WTC11 (cell line): ENCODE measurements at regions not wholly inside any gene's neighbourhood (a gene's known extent, or its start where the extent isn't known, plus 50 kb on each side); places are given as distances from the start of the nearest gene placed in this dataset.

Experiments used
- ATAC-seq: fragments of 200-7000 bp; cut with Tn5 transposase; 2 replicates; pipeline ENCODE4 v1.10.0; 2021; ENCODE audit warnings: mild to moderate bottlenecking, moderate library complexity
- CTCF ChIA-PET: fragments of 300-600 bp; sonication (Branson Sonifier 250); formaldehyde crosslinking; loops from one replicate; lab custom pipeline; 2021; ENCODE audit warnings: antibody characterized with exemption; lab: Charles Lee
- POLR2A ChIA-PET: fragments of 350-600 bp; sonication (Branson Sonifier 250); formaldehyde crosslinking; loops from one replicate; lab custom pipeline; 2021; ENCODE audit warnings: antibody characterized with exemption; lab: Charles Lee
- DNase-seq: peaks from one replicate; pipeline ENCODE4 v3.0.0; 2021; ENCODE audit warnings: low spot score
- H3K27ac Mint-ChIP-seq: 2 replicates; pipeline ENCODE4 v1.8.0; 2021; ENCODE audit warnings: mixed read lengths
- H3K27me3 Mint-ChIP-seq: 2 replicates; pipeline ENCODE4 v1.8.0; 2021; ENCODE audit warnings: low read depth, mild to moderate bottlenecking, moderate library complexity, mixed read lengths
- H3K36me3 Mint-ChIP-seq: 2 replicates; pipeline ENCODE4 v1.8.0; 2021; ENCODE audit warnings: mixed read lengths
- H3K4me1 Mint-ChIP-seq: 2 replicates; pipeline ENCODE4 v1.8.0; 2022; ENCODE audit warnings: mixed read lengths
- H3K4me3 Mint-ChIP-seq: 2 replicates; pipeline ENCODE4 v1.8.0; 2021; ENCODE audit warnings: mild to moderate bottlenecking, moderate library complexity, mixed read lengths
- H3K9me3 Mint-ChIP-seq: 2 replicates; pipeline ENCODE4 v1.8.0; 2021; ENCODE audit warnings: mixed read lengths
- ARID4B ChIP-seq: sonication (generic); formaldehyde crosslinking; IDR thresholded peaks from 2 replicates; pipeline ENCODE4 v1.8.0; 2023; ENCODE audit warnings: missing genetic modification reagents, mild to moderate bottlenecking, borderline replicate concordance
- E2F5 ChIP-seq: sonication (generic); formaldehyde crosslinking; IDR thresholded peaks from 2 replicates; pipeline ENCODE4 v1.8.1; 2022; ENCODE audit warnings: mild to moderate bottlenecking, moderate library complexity, missing genetic modification reagents
- ESRRA ChIP-seq: sonication (generic); formaldehyde crosslinking; IDR thresholded peaks from 2 replicates; pipeline ENCODE4 v1.8.1; 2022; ENCODE audit warnings: mild to moderate bottlenecking, missing genetic modification reagents, borderline replicate concordance
- GABPB1 ChIP-seq: sonication (generic); formaldehyde crosslinking; IDR thresholded peaks from 2 replicates; pipeline ENCODE4 v1.8.1; 2023; ENCODE audit warnings: mild to moderate bottlenecking, missing genetic modification reagents
- GRHL2 ChIP-seq: fragments of 250-450 bp; sonication (Bioruptor Pico); IDR thresholded peaks from 2 replicates; pipeline ENCODE4 v1.8.0; 2022; ENCODE audit warnings: mild to moderate bottlenecking, moderate library complexity; ENCODE audit not compliant: insufficient replicate concordance, severe bottlenecking
- HMGXB4 ChIP-seq: sonication (generic); formaldehyde crosslinking; IDR thresholded peaks from 2 replicates; pipeline ENCODE4 v1.8.1; 2023; ENCODE audit warnings: mild to moderate bottlenecking, moderate library complexity, missing genetic modification reagents
- MAX ChIP-seq: sonication (generic); formaldehyde crosslinking; IDR thresholded peaks from 2 replicates; pipeline ENCODE4 v1.8.0; 2022; ENCODE audit warnings: mild to moderate bottlenecking, missing genetic modification reagents
- MLX ChIP-seq: sonication (generic); formaldehyde crosslinking; IDR thresholded peaks from 2 replicates; pipeline ENCODE4 v1.8.1; 2023; ENCODE audit warnings: mild to moderate bottlenecking, missing genetic modification reagents, moderate library complexity
- MXD4 ChIP-seq: fragments of 250-450 bp; sonication (Bioruptor Pico); IDR thresholded peaks from 2 replicates; pipeline ENCODE4 v1.8.0; 2021; ENCODE audit warnings: mild to moderate bottlenecking, moderate library complexity, borderline replicate concordance
- NFE2L1 ChIP-seq: sonication (generic); formaldehyde crosslinking; IDR thresholded peaks from 2 replicates; pipeline ENCODE4 v1.8.1; 2023; ENCODE audit warnings: missing genetic modification reagents
- NFYB ChIP-seq: sonication (generic); formaldehyde crosslinking; conservative IDR thresholded peaks from 2 replicates; pipeline ENCODE4 v1.8.0; 2022; ENCODE audit warnings: low read depth, missing genetic modification reagents
- NR3C1 ChIP-seq: sonication (generic); formaldehyde crosslinking; conservative IDR thresholded peaks from 2 replicates; pipeline ENCODE4 v1.8.1; 2023; ENCODE audit warnings: low read depth, mild to moderate bottlenecking, missing genetic modification reagents
- OVOL2 ChIP-seq: fragments of 250-450 bp; sonication (Bioruptor Pico); IDR thresholded peaks from 2 replicates; pipeline ENCODE4 v1.9.0; 2021; ENCODE audit warnings: mild to moderate bottlenecking, borderline replicate concordance
- SMAD4 ChIP-seq: sonication (generic); formaldehyde crosslinking; IDR thresholded peaks from 2 replicates; pipeline ENCODE4 v1.8.0; 2022; ENCODE audit warnings: mild to moderate bottlenecking, missing genetic modification reagents
- STAT6 ChIP-seq: sonication (generic); formaldehyde crosslinking; conservative IDR thresholded peaks from 2 replicates; pipeline ENCODE4 v1.8.1; 2023; ENCODE audit warnings: mild to moderate bottlenecking, low read depth, missing genetic modification reagents, moderate library complexity
- TCF7 ChIP-seq: sonication (generic); formaldehyde crosslinking; IDR thresholded peaks from 2 replicates; pipeline ENCODE4 v1.8.0; 2022; ENCODE audit warnings: mild to moderate bottlenecking, low read depth, missing genetic modification reagents, moderate library complexity
- ZNF138 ChIP-seq: sonication (generic); formaldehyde crosslinking; conservative IDR thresholded peaks from 2 replicates; pipeline ENCODE4 v1.8.1; 2022; ENCODE audit warnings: mild to moderate bottlenecking, moderate library complexity, missing genetic modification reagents
- ZNF416 ChIP-seq: fragments of 250-450 bp; sonication (Bioruptor Pico); IDR thresholded peaks from 2 replicates; pipeline ENCODE4 v1.9.0; 2021; ENCODE audit warnings: mild to moderate bottlenecking, inconsistent platforms
- ZNF512 ChIP-seq: sonication (generic); formaldehyde crosslinking; IDR thresholded peaks from 2 replicates; pipeline ENCODE4 v1.8.1; 2022; ENCODE audit warnings: missing genetic modification reagents, borderline replicate concordance

GRCh38 chr3:156763386-156763785 is 62.8 kb upstream of the LEKR1 start:
- no peak for DNase-seq
- H3K4me3 Mint-ChIP-seq = no peak overlapping the region
- H3K9me3 Mint-ChIP-seq = no peaks in the 10 kb centered on the region
- POLR2A ChIA-PET = no interaction called here
- H3K27ac Mint-ChIP-seq = no peak overlapping the region
- ATAC-seq = no peak
- H3K4me1 Mint-ChIP-seq = peaks cover 10% of the 10 kb centered on the region
- H3K36me3 Mint-ChIP-seq = no peaks in the 10 kb centered on the region
- CTCF ChIA-PET = interaction anchor here (1.3 kb wide), 1 partner anchor 13 kb away, joined by 4 read pairs; no protein-coding TSS in a partner anchor
- no peak for TF ChIP-seq E2F5
- no peak for TF ChIP-seq OVOL2 (CRISPR knock-in tag)
- TF ChIP-seq MXD4 = no peak
- TF ChIP-seq GABPB1 (CRISPR knock-in tag) = no peak
- no peak for TF ChIP-seq MLX (CRISPR knock-in tag)
- TF ChIP-seq ARID4B (CRISPR knock-in tag) = no peak
- TF ChIP-seq NFE2L1 (CRISPR knock-in tag) = no peak
- TF ChIP-seq STAT6 = no peak
- no peak for TF ChIP-seq MAX (CRISPR knock-in tag)
- no peak for TF ChIP-seq NR3C1 (CRISPR knock-in tag)
- TF ChIP-seq TCF7 (CRISPR knock-in tag) = no peak
- no peak for TF ChIP-seq GRHL2
- no peak for TF ChIP-seq NFYB (CRISPR knock-in tag)
- no peak for TF ChIP-seq HMGXB4 (CRISPR knock-in tag)
- TF ChIP-seq ZNF416 (CRISPR knock-in tag) = no peak
- no peak for TF ChIP-seq ZNF512
- no peak for TF ChIP-seq ESRRA (CRISPR knock-in tag)
- no peak for TF ChIP-seq SMAD4 (CRISPR knock-in tag)
- TF ChIP-seq ZNF138 (CRISPR knock-in tag) = no peak
- TF ChIP-seq, all 79 proteins: peak for 0
- H3K27me3 Mint-ChIP-seq = no peaks in the 10 kb centered on the region
